Loucy (cell line): ENCODE measurements at regions not wholly inside any gene's neighbourhood (a gene's known extent, or its start where the extent isn't known, plus 50 kb on each side); places are given as distances from the start of the nearest gene placed in this dataset.

Experiments
- CTCF ChIP-seq: fragments of 200-600 bp; sonication (generic); conservative IDR thresholded peaks from 2 replicates; pipeline ENCODE4 v1.5.1; 2014; ENCODE audit warnings: mild to moderate bottlenecking, antibody characterized with exemption, low read length
- EZH2phosphoT487 ChIP-seq: fragments of 200-600 bp; IDR thresholded peaks from 2 replicates; pipeline ENCODE4 v1.6.1; 2018; ENCODE audit warnings: antibody characterized with exemption, mild to moderate bottlenecking, moderate library complexity, borderline replicate concordance

GRCh38 chr12:65734226-65734625 lies 90.1 kb upstream of the HMGA2 start:
- TF ChIP-seq CTCF (no peak), EZH2phosphoT487 (no peak)
